Eye (tissue), 1 donor: ENCODE measurements at regions not wholly inside any gene's neighbourhood (a gene's known extent, or its start where the extent isn't known, plus 50 kb on each side); places are given as distances from the start of the nearest gene placed in this dataset.
"Not testable (repeated sequence)": the region's sequence is repeated elsewhere in the genome, so short reads cannot be mapped to it uniquely, and the experiment has no call there.

Source experiments
- DNase-seq: peaks from one replicate; pipeline ENCODE4 v3.0.0-alpha.2; 2015

- DNase-seq: no peak
Observed at GRCh38 chr18:22504251-22505030, 86.7 kb upstream of the CTAGE1 start.

GRCh38 chr18:22505141-22505591 lies 87.5 kb upstream of the CTAGE1 start:
- DNase-seq: no peak

- DNase-seq: no peak
Observed at GRCh38 chr18:22507055-22507454, 89.3 kb upstream of the CTAGE1 start.

- no peak for DNase-seq
Observed at GRCh38 chr18:22509423-22509822, 91.7 kb upstream of the CTAGE1 start.

- DNase-seq: no peak
Observed at GRCh38 chr18:22510697-22511096, 93.0 kb upstream of the CTAGE1 start.

GRCh38 chr18:22513721-22514481 lies 96.2 kb upstream of the CTAGE1 start:
- DNase-seq: no peak

- no peak for DNase-seq
Observed at GRCh38 chr18:22514655-22515054, 96.9 kb upstream of the CTAGE1 start.

GRCh38 chr18:22515250-22515649 lies 97.5 kb upstream of the CTAGE1 start:
- no peak for DNase-seq

- DNase-seq: no peak
Observed at GRCh38 chr18:22517356-22517755, 99.6 kb upstream of the CTAGE1 start.

- no peak for DNase-seq
Observed at GRCh38 chr18:22521026-22521707, 103.5 kb upstream of the CTAGE1 start.

GRCh38 chr18:22523481-22523880 lies 105.8 kb upstream of the CTAGE1 start:
- no peak for DNase-seq

- DNase-seq: no peak
Observed at GRCh38 chr18:22524783-22525182, 107.1 kb upstream of the CTAGE1 start.

- DNase-seq: no peak
Observed at GRCh38 chr18:22525313-22525712, 107.6 kb upstream of the CTAGE1 start.

- no peak for DNase-seq
Observed at GRCh38 chr18:22525883-22526282, 108.2 kb upstream of the CTAGE1 start.

GRCh38 chr18:22528291-22528690 lies 110.6 kb upstream of the CTAGE1 start:
- no peak for DNase-seq

GRCh38 chr18:22534706-22535105 lies 117.0 kb upstream of the CTAGE1 start:
- DNase-seq: not testable (repeated sequence)

GRCh38 chr18:22536558-22536957 lies 118.8 kb upstream of the CTAGE1 start:
- DNase-seq: no peak

- DNase-seq: no peak
Observed at GRCh38 chr18:22538426-22538825, 120.7 kb upstream of the CTAGE1 start.

- DNase-seq: no peak
Observed at GRCh38 chr18:22539051-22539765, 121.5 kb upstream of the CTAGE1 start.

GRCh38 chr18:22541232-22541631 lies 123.5 kb upstream of the CTAGE1 start:
- DNase-seq: no peak

GRCh38 chr18:22542406-22542835 lies 124.7 kb upstream of the CTAGE1 start:
- no peak for DNase-seq

GRCh38 chr18:22543769-22544168 lies 126.1 kb upstream of the CTAGE1 start:
- no peak for DNase-seq

- DNase-seq: no peak
Observed at GRCh38 chr18:22544626-22545025, 126.9 kb upstream of the CTAGE1 start.
